ENCODE measurements at regions not wholly inside any gene's neighbourhood (a gene's known extent, or its start where the extent isn't known, plus 50 kb on each side); places are given as distances from the start of the nearest gene placed in this dataset.
"Not testable (repeated sequence)": the region's sequence is repeated elsewhere in the genome, so short reads cannot be mapped to it uniquely, and the experiment has no call there.

DNA sequence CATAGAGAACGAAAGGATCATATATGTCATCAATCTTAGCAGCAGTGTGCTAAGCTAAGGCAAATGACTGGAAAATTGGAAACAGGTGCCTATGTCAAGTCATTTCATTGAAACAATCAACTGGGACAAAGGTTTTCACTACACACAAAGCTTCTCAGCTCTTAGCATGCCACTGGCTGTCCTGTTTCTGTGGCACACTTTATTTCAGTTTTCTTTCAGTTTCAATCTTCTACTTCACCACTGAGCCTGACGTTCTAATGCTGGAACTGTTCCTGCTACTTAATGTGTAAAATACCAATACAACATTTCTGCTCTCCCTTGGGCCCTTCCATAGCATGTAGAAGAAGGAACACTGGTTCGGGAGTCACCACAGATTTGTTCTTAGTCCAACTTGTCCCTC is 378.3 kb upstream of the FMR1 start:
- in situ Hi-C loops (cut with HindIII; ENCODE audit: low sequenced_read_pairs) = no loop called here
- no peak for DNase-seq (ENCODE audit: low read depth, low spot score)
- no peak overlapping the region for H3K4me3 ChIP-seq (ENCODE audit: low read depth, low read length)
- no peak for TF ChIP-seq CTCF (IDR thresholded peaks at IDR 0.05; ENCODE audit: low read depth, low read length)

DNA sequence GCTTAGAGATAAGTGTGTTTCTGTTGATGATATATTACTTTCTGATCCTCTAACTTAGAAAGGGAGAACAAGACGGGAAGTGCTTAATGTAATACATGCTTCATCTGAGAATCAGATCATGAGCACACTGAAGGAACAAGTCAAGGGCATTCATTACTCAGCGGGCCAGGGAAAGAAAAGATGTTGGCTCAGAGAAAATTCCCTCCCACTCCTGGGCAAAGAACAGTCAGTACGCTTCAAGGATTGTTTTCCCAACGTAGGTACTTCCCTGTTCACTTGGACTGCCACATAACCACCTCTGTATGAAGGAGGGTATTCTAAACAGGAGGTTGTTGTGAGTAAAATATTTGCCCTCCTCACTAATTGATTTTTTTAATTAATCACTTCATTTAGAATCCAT is 374.5 kb upstream of the FMR1 start:
- TF ChIP-seq CTCF (IDR thresholded peaks at IDR 0.05; ENCODE audit: low read depth, low read length) = no peak
- DNase-seq (ENCODE audit: low read depth, low spot score) = no peak
- H3K4me3 ChIP-seq (ENCODE audit: low read depth, low read length) = no peak overlapping the region
- in situ Hi-C loops (cut with HindIII; ENCODE audit: low sequenced_read_pairs) = no loop called here

DNA sequence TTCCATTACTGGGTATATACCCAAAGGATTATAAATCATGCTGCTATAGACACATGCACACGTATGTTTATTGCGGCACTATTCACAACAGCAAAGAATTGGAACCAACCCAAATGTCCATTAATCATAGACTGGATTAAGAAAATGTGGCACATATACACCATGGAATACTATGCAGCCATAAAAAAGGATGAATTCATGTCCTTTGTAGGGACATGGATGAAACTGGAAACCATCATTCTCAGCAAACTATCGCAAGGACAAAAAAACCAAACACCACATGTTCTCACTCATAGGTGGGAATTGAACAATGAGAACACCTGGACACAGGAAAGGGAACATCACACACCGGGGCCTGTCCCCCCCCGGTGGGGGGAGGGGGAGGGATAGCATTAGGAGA is 363.7 kb upstream of the FMR1 start:
- DNase-seq (ENCODE audit: low read depth, low spot score); in situ Hi-C loops (cut with HindIII; ENCODE audit: low sequenced_read_pairs); H3K4me3 ChIP-seq (ENCODE audit: low read depth, low read length): not testable (repeated sequence)

DNA sequence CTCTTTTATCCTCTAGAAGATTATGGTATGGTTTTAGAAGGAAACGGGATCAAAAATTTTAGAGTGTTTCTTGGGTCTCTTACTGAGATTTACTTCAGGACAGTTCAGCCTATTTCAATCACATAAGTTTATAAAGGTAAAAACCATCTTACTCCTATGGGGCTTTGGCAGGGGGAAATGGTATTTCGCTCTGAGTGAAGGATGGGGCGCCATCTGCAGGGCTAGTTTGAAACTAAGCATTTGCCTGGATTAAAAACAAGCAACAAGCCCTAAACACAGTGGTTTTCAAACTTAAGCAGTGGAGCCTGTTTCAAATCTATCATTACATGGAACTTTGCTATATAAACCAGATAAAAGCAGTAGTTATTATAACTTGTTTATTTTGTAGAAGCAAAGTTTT is 361.5 kb upstream of the FMR1 start:
- in situ Hi-C loops (cut with HindIII; ENCODE audit: low sequenced_read_pairs) = no loop called here
- no peak overlapping the region for H3K4me3 ChIP-seq (ENCODE audit: low read depth, low read length)
- no peak for TF ChIP-seq CTCF (IDR thresholded peaks at IDR 0.05; ENCODE audit: low read depth, low read length)
- DNase-seq (ENCODE audit: low read depth, low spot score) = no peak

- TF ChIP-seq CTCF (IDR thresholded peaks at IDR 0.05; ENCODE audit: low read depth, low read length) = no peak
- no peak overlapping the region for H3K4me3 ChIP-seq (ENCODE audit: low read depth, low read length)
- DNase-seq (ENCODE audit: low read depth, low spot score) = no peak
- in situ Hi-C loops (cut with HindIII; ENCODE audit: low sequenced_read_pairs) = no loop called here
These were observed 352.5 kb upstream of the FMR1 start for GRCh38 chrX:147559191-147559590.

- DNase-seq (ENCODE audit: low read depth, low spot score) = no peak
- in situ Hi-C loops (cut with HindIII; ENCODE audit: low sequenced_read_pairs) = no loop called here
- no peak for TF ChIP-seq CTCF (IDR thresholded peaks at IDR 0.05; ENCODE audit: low read depth, low read length)
- H3K4me3 ChIP-seq (ENCODE audit: low read depth, low read length) = no peak overlapping the region
These were observed 346.5 kb upstream of the FMR1 start for GRCh38 chrX:147565237-147565636.

- in situ Hi-C loops (cut with HindIII; ENCODE audit: low sequenced_read_pairs) = no loop called here
- DNase-seq (ENCODE audit: low read depth, low spot score) = no peak
- no peak for TF ChIP-seq CTCF (IDR thresholded peaks at IDR 0.05; ENCODE audit: low read depth, low read length)
- H3K4me3 ChIP-seq (ENCODE audit: low read depth, low read length) = no peak overlapping the region
These were observed 341.2 kb upstream of the FMR1 start for GRCh38 chrX:147570483-147570882.
